ENCODE measurements at regions not wholly inside any gene's neighbourhood (a gene's known extent, or its start where the extent isn't known, plus 50 kb on each side); places are given as distances from the start of the nearest gene placed in this dataset.

- no peaks in the 10 kb centered on the region for H3K9me2 ChIP-seq (ENCODE audit: insufficient read depth, low read length)
- no peak overlapping the region for H3K9ac ChIP-seq (ENCODE audit: low read length)
- no peaks in the 10 kb centered on the region for H3K36me3 ChIP-seq (ENCODE audit: insufficient read depth, low read length)
- H3K4me2 ChIP-seq (ENCODE audit: low read length), result no peak overlapping the region
- no peaks in the 10 kb centered on the region for H4K20me1 ChIP-seq (ENCODE audit: insufficient read depth)
- no peaks in the 10 kb centered on the region for H3K79me2 ChIP-seq (replicated peaks; ENCODE audit: insufficient read depth, low read length)
- H3K27me3 ChIP-seq (ENCODE audit: insufficient read depth, low read depth, low read length), result no peaks in the 10 kb centered on the region
- H3K4me3 ChIP-seq (ENCODE audit: low read length), result no peak overlapping the region
- no peak overlapping the region for H3K27ac ChIP-seq (ENCODE audit: low read length)
- no peaks in the 10 kb centered on the region for H3F3A ChIP-seq (ENCODE audit: insufficient read depth, low read length, poor library complexity, severe bottlenecking)
- H3K9me3 ChIP-seq (ENCODE audit: low read length), result no peaks in the 10 kb centered on the region
- H2AFZ ChIP-seq (ENCODE audit: low read depth, low read length), result no peak overlapping the region
- TF ChIP-seq EP300 (conservative IDR thresholded peaks at IDR 0.05; ENCODE audit: poor library complexity, severe bottlenecking) (no peak), SMC3 (conservative IDR thresholded peaks at IDR 0.05; ENCODE audit: poor library complexity) (no peak), MXI1 (conservative IDR thresholded peaks at IDR 0.05; ENCODE audit: poor library complexity, severe bottlenecking) (no peak), RAD21 (conservative IDR thresholded peaks at IDR 0.05) (no peak), REST (IDR thresholded peaks at IDR 0.05; ENCODE audit: borderline replicate concordance) (no peak), TAF1 (IDR thresholded peaks at IDR 0.05; ENCODE audit: low read depth) (no peak), EZH2 (IDR thresholded peaks at IDR 0.05; ENCODE audit: borderline replicate concordance, insufficient read depth, low read length, poor library complexity, severe bottlenecking) (no peak), POLR2AphosphoS5 (IDR thresholded peaks at IDR 0.05) (no peak), CTCF (IDR thresholded peaks at IDR 0.05; ENCODE audit: poor library complexity, severe bottlenecking) (no peak)
Observed at GRCh38 chr12:93322784-93323183, 54.9 kb upstream of the NUDT4 start.

DNA sequence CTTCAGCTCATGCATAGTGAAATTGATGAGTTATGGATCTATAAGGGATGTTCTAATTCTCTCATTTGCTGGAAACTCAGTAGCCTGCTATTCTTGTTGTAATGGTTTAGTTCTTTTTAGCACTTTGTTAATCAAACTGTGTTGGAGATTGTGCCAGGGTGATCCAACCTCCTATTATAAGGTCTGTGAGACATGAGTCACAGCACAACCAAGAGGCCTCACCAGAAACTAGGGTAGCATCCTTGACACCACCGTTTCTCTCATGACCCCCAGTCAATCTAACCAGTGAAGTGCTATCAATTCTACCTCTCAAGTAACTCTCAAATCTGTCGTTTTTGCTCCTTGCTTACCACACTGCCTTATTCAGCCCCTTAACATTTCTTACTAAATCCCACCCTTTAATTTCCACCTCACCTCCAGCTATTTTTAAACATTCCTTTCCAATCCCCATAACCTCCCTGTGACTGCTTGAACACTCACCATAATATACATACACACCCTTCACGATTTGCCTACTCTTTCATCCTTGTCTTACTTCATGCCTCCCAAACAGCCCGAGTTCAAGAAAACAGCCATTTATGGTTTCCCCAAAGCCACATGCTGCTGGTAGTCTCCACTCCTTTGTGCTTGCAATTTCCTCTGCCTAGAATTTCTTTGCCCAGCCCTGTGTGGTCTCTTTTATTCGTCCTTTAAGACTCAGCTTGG is 53.9 kb upstream of the NUDT4 start:
- H3K79me2 ChIP-seq (replicated peaks; ENCODE audit: insufficient read depth, low read length), result no peaks in the 10 kb centered on the region
- no peak overlapping the region for H3K27ac ChIP-seq (ENCODE audit: low read length)
- H3K9ac ChIP-seq (ENCODE audit: low read length), result no peak overlapping the region
- H3K4me2 ChIP-seq (ENCODE audit: low read length), result no peak overlapping the region
- H4K20me1 ChIP-seq (ENCODE audit: insufficient read depth), result no peaks in the 10 kb centered on the region
- H3F3A ChIP-seq (ENCODE audit: insufficient read depth, low read length, poor library complexity, severe bottlenecking), result no peaks in the 10 kb centered on the region
- no peaks in the 10 kb centered on the region for H3K27me3 ChIP-seq (ENCODE audit: insufficient read depth, low read depth, low read length)
- no peaks in the 10 kb centered on the region for H3K36me3 ChIP-seq (ENCODE audit: insufficient read depth, low read length)
- no peak overlapping the region for H2AFZ ChIP-seq (ENCODE audit: low read depth, low read length)
- no peaks in the 10 kb centered on the region for H3K9me3 ChIP-seq (ENCODE audit: low read length)
- H3K4me3 ChIP-seq (ENCODE audit: low read length), result no peak overlapping the region
- no peaks in the 10 kb centered on the region for H3K9me2 ChIP-seq (ENCODE audit: insufficient read depth, low read length)
- TF ChIP-seq EP300 (conservative IDR thresholded peaks at IDR 0.05; ENCODE audit: poor library complexity, severe bottlenecking) (no peak), POLR2AphosphoS5 (IDR thresholded peaks at IDR 0.05) (no peak), TAF1 (IDR thresholded peaks at IDR 0.05; ENCODE audit: low read depth) (no peak), CTCF (IDR thresholded peaks at IDR 0.05; ENCODE audit: poor library complexity, severe bottlenecking) (no peak), MXI1 (conservative IDR thresholded peaks at IDR 0.05; ENCODE audit: poor library complexity, severe bottlenecking) (no peak), EZH2 (IDR thresholded peaks at IDR 0.05; ENCODE audit: borderline replicate concordance, insufficient read depth, low read length, poor library complexity, severe bottlenecking) (no peak), REST (IDR thresholded peaks at IDR 0.05; ENCODE audit: borderline replicate concordance) (no peak), SMC3 (conservative IDR thresholded peaks at IDR 0.05; ENCODE audit: poor library complexity) (no peak)

Data from neural cell (in vitro differentiated cells).